ENCODE measurements at regions not wholly inside any gene's neighbourhood (a gene's known extent, or its start where the extent isn't known, plus 50 kb on each side); places are given as distances from the start of the nearest gene placed in this dataset.

GRCh38 chr1:229908689-229909088 is 158.3 kb upstream of the GALNT2 start:
- TF ChIP-seq POLR2AphosphoS5 (IDR thresholded peaks at IDR 0.05; ENCODE audit: borderline replicate concordance, low read depth, low read length) = no peak
- no peak for TF ChIP-seq EZH2 (IDR thresholded peaks at IDR 0.05)
